Testis (tissue), 2 donors: ENCODE measurements at regions not wholly inside any gene's neighbourhood (a gene's known extent, or its start where the extent isn't known, plus 50 kb on each side); places are given as distances from the start of the nearest gene placed in this dataset.
A peak's percentile ranks its signal among the peaks of the same experiment; 100 is the strongest.

Experiments
- DNase-seq: peaks from one replicate; pipeline ENCODE4 v3.0.0-alpha.2; 2019
- H3K27ac ChIP-seq, 2 donors: fragments of 200-600 bp; sonication (generic); one replicate each; pipeline ENCODE4 v1.5.1; 2019
- H3K27me3 ChIP-seq: fragments of 200-600 bp; sonication (generic); one replicate; pipeline ENCODE4 v1.5.1; 2019
- H3K36me3 ChIP-seq: fragments of 200-600 bp; sonication (generic); one replicate; pipeline ENCODE4 v1.5.1; 2017; ENCODE audit warnings: low read depth; ENCODE audit errors: missing control alignments
- H3K4me1 ChIP-seq: fragments of 200-600 bp; sonication (generic); one replicate; pipeline ENCODE4 v1.5.1; 2019
- H3K4me3 ChIP-seq, 2 donors: fragments of 200-600 bp; sonication (generic); one replicate each; pipeline ENCODE4 v1.5.1; 2017 to 2019
- H3K9me3 ChIP-seq: fragments of 200-600 bp; sonication (generic); one replicate; pipeline ENCODE4 v1.5.1; 2017
- CTCF ChIP-seq, 3 experiments: fragments of 450-650 bp in 2 of 3; fragments of 200-600 bp in 1 of 3; sonication (generic) in 1 of 3; IDR thresholded peaks; one replicate each; pipeline ENCODE4 v1.5.1; 2016 to 2019; ENCODE audit warnings: antibody characterized with exemption in 3 of 3, mild to moderate bottlenecking in 2 of 3, moderate library complexity in 1 of 3
- POLR2A ChIP-seq: fragments of 450-650 bp; IDR thresholded peaks from one replicate; pipeline ENCODE4 v1.6.1; 2017; ENCODE audit warnings: antibody characterized with exemption, mild to moderate bottlenecking, moderate library complexity
- WGBS, 2 donors: methylation state at CpG; one replicate each; pipeline ENCODE4 v1.1.5; 2018; 5-methylcytosine and 5-hydroxymethylcytosine counted together
- intact Hi-C: fragments of 100-400 bp; cut with DNase I; formaldehyde crosslinking; loops from one replicate; pipeline ENCODE4 v1.15.1; 2023; ENCODE audit warnings: low total_unique reads

- Histone ChIP-seq H3K36me3 (no peaks in the 10 kb centered on the region), H3K9me3 (no peaks in the 10 kb centered on the region), H3K27me3 (no peaks in the 10 kb centered on the region), H3K4me3 (no peak overlapping the region), H3K4me1 (no peaks in the 10 kb centered on the region), H3K27ac (no peak overlapping the region)
- WGBS, 2 donors = 100% methylated on average over 1 to 2 of the region's 3 CpGs
- intact Hi-C loops = no loop called here
- DNase-seq = no peak
- no peak for TF ChIP-seq CTCF (IDR thresholded peaks at IDR 0.05)
- no peak for TF ChIP-seq POLR2A
Observed at GRCh38 chrX:81054904-81055303, 146.8 kb downstream of the HMGN5 start.

- Histone ChIP-seq H3K36me3 (no peaks in the 10 kb centered on the region), H3K27me3 (no peaks in the 10 kb centered on the region), H3K4me1 (no peaks in the 10 kb centered on the region), H3K9me3 (no peaks in the 10 kb centered on the region), H3K4me3 (no peak overlapping the region), H3K27ac (no peak overlapping the region)
- intact Hi-C loops = no loop called here
- DNase-seq = no peak
- 80 to 100% methylated on average over 1 of the region's 1 CpG for WGBS, 2 donors
- no peak for TF ChIP-seq CTCF (IDR thresholded peaks at IDR 0.05)
- no peak for TF ChIP-seq POLR2A
Observed at GRCh38 chrX:81021478-81021877, 180.2 kb downstream of the HMGN5 start.

- no peak for TF ChIP-seq POLR2A
- TF ChIP-seq CTCF (IDR thresholded peaks at IDR 0.05) = no peak
- peak; percentile 14 for DNase-seq
- Histone ChIP-seq H3K4me1 (no peaks in the 10 kb centered on the region), H3K4me3 (peak overlapping the region; percentile 4 to 45), H3K36me3 (no peaks in the 10 kb centered on the region), H3K27ac (no peak overlapping the region), H3K9me3 (no peaks in the 10 kb centered on the region), H3K27me3 (no peaks in the 10 kb centered on the region)
- WGBS, 2 donors = 50 to 78% methylated on average over 18 to 47 of the region's 52 CpGs
- intact Hi-C loops = no loop called here
Observed at GRCh38 chrX:81003491-81004185, 194.0 kb upstream of the BRWD3 start.

- intact Hi-C loops = no loop called here
Observed at GRCh38 chrX:80984118-80984517, 174.4 kb upstream of the BRWD3 start.

More at GRCh38 chrX:80984118-80984517, 174.4 kb upstream of the BRWD3 start:
- no peaks in the 10 kb centered on the region for H3K36me3 ChIP-seq
- TF ChIP-seq CTCF (IDR thresholded peaks at IDR 0.05) = no peak
- no peak for TF ChIP-seq POLR2A
- 76 to 80% methylated on average over 2 of the region's 2 CpGs for WGBS, 2 donors
- H3K27me3 ChIP-seq = no peaks in the 10 kb centered on the region
- DNase-seq = no peak
- H3K9me3 ChIP-seq = no peaks in the 10 kb centered on the region
- H3K4me3 ChIP-seq = no peak overlapping the region
- H3K27ac ChIP-seq = no peak overlapping the region
- H3K4me1 ChIP-seq = no peaks in the 10 kb centered on the region
